ENCODE measurements at regions not wholly inside any gene's neighbourhood (a gene's known extent, or its start where the extent isn't known, plus 50 kb on each side); places are given as distances from the start of the nearest gene placed in this dataset.
"Not testable (repeated sequence)": the region's sequence is repeated elsewhere in the genome, so short reads cannot be mapped to it uniquely, and the experiment has no call there.

DNA sequence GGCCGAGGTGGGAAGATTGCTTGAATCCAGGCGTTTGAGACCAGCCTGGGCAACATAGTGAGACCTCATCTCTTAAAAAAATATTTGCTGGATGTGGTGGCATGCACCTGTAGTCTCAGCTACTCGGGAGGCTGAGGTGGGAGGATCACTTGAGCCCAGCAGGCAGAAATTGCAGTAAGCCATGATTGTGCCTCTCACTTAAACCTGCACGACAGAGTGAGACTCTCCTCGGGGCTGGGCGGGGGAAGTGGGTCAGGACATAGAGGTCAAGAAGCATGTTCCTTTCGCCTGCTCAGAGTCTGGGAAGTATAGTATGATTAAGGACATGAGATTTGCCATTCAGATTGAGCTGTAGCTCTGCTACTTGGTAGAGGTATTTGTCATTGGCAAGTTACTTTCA lies 52.3 kb downstream of the SEPTIN7 start:
- DNase-seq (ENCODE audit: low spot score): not testable (repeated sequence)

GRCh38 chr7:35854311-35854710 lies 53.5 kb downstream of the SEPTIN7 start:
- DNase-seq (ENCODE audit: low spot score): no peak

- no peak for DNase-seq (ENCODE audit: low spot score)
Measured at GRCh38 chr7:35856175-35856574, 55.3 kb downstream of the SEPTIN7 start.

DNA sequence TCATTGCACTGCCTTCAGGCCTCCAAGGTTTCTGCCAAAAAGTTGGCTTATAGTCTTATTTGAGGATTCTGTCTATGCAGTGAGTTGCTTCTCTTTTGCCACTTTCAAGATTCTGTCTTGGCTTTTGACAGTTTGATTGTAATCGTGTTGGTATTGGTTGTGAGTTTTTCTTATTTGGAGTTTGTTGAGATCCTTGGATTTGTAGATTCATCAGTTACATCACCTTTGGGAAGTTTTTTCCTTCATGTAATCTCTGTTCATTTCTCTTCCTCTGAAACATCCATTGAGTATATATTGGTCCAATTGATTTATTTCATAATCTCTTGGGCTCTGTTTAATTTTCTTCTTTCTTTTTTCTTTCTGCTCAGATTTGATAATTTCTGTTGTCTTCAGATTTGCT lies 59.8 kb downstream of the SEPTIN7 start:
- no peak for DNase-seq (ENCODE audit: low spot score)

- no peak for DNase-seq (ENCODE audit: low spot score)
Measured at GRCh38 chr7:35865287-35865686, 64.4 kb downstream of the SEPTIN7 start.

DNA sequence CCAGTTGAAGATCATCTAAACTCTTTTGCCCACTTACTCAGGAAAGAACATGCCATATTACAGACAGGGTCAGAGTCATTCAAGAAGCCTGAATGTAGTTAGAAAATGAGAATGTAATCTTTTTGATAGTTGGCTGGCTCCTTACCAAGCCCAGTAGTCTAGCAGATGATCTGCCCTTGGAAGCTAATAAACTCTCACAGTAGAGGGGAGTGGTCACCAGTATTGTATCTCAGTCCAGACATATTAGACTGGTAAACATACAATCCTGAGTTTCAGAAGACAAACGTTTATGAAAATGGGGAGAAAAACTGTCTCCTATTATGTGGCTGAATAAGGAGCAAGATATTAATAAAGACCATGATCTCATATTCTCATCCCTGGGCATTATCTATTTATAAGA lies 65.3 kb downstream of the SEPTIN7 start:
- DNase-seq (ENCODE audit: low spot score): no peak

GRCh38 chr7:35869117-35869516 lies 68.3 kb downstream of the SEPTIN7 start:
- DNase-seq (ENCODE audit: low spot score): not testable (repeated sequence)

- no peak for DNase-seq (ENCODE audit: low spot score)
Measured at GRCh38 chr7:35869810-35870209, 69.0 kb downstream of the SEPTIN7 start.

GRCh38 chr7:35871856-35872255 lies 71.0 kb downstream of the SEPTIN7 start:
- DNase-seq (ENCODE audit: low spot score): no peak

DNA sequence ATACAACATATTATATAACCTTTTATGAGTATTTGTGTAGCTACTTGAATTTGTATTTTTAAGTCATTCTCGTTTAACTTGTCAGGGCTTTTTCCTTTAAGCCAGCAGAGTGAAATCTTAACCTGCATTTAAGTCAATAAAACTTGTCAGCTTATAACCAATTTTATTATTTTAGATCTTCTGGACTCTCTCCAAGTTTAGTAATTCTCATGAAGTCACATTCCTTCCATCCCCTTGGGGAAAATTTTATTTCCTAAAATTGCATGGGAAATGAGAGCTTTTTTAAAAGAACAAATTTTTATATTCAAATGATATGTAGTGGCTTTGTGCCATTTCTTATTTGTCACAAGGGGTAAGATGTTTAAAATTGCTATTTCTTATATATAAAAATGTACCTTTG lies 74.0 kb downstream of the SEPTIN7 start:
- no peak for DNase-seq (ENCODE audit: low spot score)

DNA sequence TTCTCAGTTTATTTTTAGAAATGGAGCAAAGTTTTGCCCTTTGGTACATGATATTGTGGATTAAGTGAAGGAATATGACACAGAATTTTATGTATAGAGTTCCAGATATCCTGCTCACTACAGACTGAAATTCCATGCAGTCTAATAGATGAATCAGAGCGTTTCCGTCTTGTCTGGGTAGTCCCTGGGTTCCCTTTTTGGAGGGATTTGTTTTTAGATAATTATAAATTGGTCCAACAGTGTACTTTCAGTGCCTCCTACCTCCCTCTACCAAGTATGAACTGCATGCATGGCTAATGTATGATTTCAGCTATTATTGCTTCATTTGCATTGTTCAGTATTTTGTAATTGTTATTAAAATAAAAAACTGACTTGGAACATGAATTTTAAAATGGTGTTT lies 74.4 kb downstream of the SEPTIN7 start:
- DNase-seq (ENCODE audit: low spot score): no peak

GRCh38 chr7:35878351-35878750 lies 77.5 kb downstream of the SEPTIN7 start:
- no peak for DNase-seq (ENCODE audit: low spot score)

- DNase-seq (ENCODE audit: low spot score): not testable (repeated sequence)
Measured at GRCh38 chr7:35887430-35887829, 86.6 kb downstream of the SEPTIN7 start.

GRCh38 chr7:35889001-35889400 lies 88.1 kb downstream of the SEPTIN7 start:
- peak; percentile 43 for DNase-seq (ENCODE audit: low spot score)

- no peak for DNase-seq (ENCODE audit: low spot score)
Measured at GRCh38 chr7:35889870-35890269, 89.0 kb downstream of the SEPTIN7 start.

GRCh38 chr7:35891004-35891830 lies 90.4 kb downstream of the SEPTIN7 start:
- DNase-seq (ENCODE audit: low spot score): no peak

- no peak for DNase-seq (ENCODE audit: low spot score)
Measured at GRCh38 chr7:35893649-35894048, 92.8 kb downstream of the SEPTIN7 start.

- no peak for DNase-seq (ENCODE audit: low spot score)
Measured at GRCh38 chr7:35894721-35895120, 93.9 kb downstream of the SEPTIN7 start.

DNA sequence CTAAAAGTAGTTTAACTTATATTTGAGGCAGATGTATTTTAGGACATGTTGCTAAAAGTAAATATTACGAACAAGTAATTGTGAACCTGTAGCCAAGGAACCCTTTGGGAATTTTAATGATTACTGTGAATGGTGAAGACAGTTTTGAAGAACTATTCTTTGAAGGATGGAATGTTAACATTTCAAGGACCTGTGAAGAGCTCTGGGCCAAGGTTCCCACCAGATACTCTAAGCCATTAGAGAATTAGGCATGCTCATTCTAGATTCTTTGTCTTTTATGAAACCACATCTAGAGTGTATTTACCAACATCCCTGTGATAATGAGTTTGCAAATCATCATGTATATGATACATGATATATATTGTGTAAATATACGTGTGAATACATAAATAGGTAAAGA lies 99.8 kb downstream of the SEPTIN7 start:
- no peak for DNase-seq (ENCODE audit: low spot score)

GRCh38 chr7:35905555-35905954 lies 104.7 kb downstream of the SEPTIN7 start:
- DNase-seq (ENCODE audit: low spot score): no peak

DNA sequence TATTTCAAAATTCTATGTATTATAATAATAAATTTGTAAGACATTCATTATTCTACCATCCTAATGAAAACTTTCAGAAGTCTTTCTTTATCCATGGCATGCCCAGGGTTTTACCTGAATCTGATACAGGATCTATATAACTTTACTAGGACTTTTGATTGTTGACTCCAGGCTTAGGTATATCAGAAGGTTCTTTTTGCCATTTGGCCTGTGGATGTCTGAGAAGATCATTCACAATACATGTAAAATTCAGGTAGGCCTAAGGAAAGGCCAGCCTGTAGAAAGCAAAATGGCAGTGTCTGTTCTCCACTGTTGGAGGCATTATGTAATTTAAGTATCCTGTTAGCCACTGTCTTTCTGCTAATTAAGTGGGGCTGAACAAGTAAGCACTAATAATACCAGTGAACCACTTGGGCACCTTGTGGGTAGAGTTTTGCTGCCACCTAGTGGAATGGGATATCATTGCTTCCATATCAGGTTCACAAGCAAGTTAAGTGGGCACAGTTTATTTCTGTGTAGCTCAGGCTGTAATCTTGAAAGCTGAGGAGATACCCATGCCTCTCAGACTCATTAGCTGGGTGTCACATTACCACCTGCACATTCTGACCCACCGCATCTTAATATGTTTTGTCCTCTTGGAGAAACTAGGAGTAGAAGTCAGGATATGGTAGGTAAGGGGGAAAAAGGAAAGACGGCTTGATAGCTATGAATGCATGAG lies 105.5 kb downstream of the SEPTIN7 start:
- DNase-seq (ENCODE audit: low spot score): peak; percentile 76

DNA sequence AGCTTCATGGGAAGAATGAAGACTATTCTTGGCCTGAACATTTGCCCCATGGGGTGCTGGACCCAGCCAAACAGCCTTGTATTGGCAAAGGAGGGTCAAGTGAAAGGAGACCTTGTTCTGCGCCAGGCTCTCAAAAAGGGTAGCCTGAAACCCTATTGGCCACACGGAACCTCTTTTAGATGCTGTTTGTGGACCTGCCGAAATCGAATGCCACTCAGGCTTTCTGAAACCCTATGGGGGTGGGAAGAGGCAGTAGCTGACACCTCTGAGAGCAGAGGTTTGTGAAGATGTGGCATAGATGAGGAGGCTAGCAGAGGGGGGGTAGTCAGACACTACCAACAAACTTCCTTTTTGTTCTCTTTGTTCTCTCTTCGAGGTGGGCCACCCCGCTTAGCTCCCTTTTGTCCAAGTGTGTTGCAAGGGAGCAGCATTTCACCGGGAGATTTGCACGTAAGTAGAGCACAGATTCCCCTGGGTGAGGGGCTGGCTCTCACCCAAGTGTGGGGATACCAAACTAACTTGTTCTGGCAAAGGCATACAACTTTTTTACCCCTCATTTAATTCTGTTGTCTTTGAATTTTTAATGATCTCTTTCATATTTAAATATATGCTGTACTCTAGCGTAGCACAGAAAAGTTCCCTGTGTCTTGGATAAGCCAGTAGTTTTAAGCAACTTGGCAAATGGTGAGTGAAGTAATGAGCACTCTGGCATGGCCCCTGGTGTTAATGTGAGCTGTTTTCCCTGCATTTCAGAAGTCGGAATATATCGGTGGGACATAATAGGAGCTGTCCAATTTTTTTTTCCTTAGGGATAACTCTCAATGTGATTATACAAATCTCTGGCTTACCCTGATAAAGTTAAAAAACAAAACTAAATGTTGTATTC lies 107.7 kb downstream of the SEPTIN7 start:
- no peak for DNase-seq (ENCODE audit: low spot score)
